ENCODE measurements at regions not wholly inside any gene's neighbourhood (a gene's known extent, or its start where the extent isn't known, plus 50 kb on each side); places are given as distances from the start of the nearest gene placed in this dataset.

DNA sequence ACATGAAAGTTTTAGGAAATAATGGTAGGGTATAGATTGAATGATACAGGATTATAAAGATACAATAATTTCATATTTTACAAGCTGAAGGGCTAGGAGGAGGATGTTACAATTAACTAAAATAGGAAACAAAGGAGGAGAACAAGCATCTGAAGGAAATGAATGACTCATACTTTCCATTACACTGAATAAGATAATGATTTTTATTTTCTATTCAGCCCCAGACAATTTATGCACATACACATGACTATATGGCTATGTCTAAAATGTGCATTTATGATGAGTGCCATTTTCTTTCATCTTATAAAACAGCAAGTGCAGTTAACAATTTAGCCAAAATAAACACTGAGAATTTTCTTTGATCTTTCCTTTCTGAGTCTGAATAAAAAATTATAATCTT is 994.6 kb upstream of the ADGRB3 start:
- no peaks in the 10 kb centered on the region for H3K36me3 ChIP-seq (ENCODE audit: control insufficient read depth in 2 of 2, insufficient read depth in 2 of 2, low read length in 1 of 2)
- BruUV-seq (replicated peaks), result no TSS peak
- ChIA-PET CTCF (no interaction called here), RAD21 (ENCODE audit: unreplicated experiment) (no interaction called here), SMC1A (ENCODE audit: uncharacterized antibody, unreplicated experiment) (no interaction called here), POLR2A (no interaction called here)
- no peak overlapping the region for H2AFZ ChIP-seq (ENCODE audit: control insufficient read depth, low read depth, low read length)
- no peaks in the 10 kb centered on the region for H3K27me3 ChIP-seq (replicated peaks in 1 of 2; ENCODE audit: control insufficient read depth in 2 of 2, insufficient read depth in 2 of 2, low read length in 1 of 2)
- ATAC-seq (no peak), DNase-seq (ENCODE audit: low read depth, low spot score) (no peak), FAIRE-seq (no peak)
- H3K9me3 ChIP-seq (replicated peaks; ENCODE audit: control insufficient read depth, insufficient read depth, low read length), result no peaks in the 10 kb centered on the region
- in situ Hi-C loops (cut with MboI) (no loop called here), intact Hi-C loops (cut with micrococcal nuclease; ENCODE audit: unreplicated experiment) (no loop called here)
- H3K27ac ChIP-seq (ENCODE audit: control insufficient read depth, insufficient read depth), result no peak overlapping the region
- H3K79me2 ChIP-seq (ENCODE audit: control insufficient read depth, insufficient read depth, low read length), result no peaks in the 10 kb centered on the region
- no peak overlapping the region for H3K4me2 ChIP-seq (ENCODE audit: control insufficient read depth, insufficient read depth)
- no peak overlapping the region for H3K4me3 ChIP-seq
- H3K4me1 ChIP-seq (ENCODE audit: control insufficient read depth, insufficient read depth, low read length), result no peaks in the 10 kb centered on the region
- no peaks in the 10 kb centered on the region for H4K20me1 ChIP-seq (ENCODE audit: control insufficient read depth, insufficient read depth)
- no peak overlapping the region for H3K9ac ChIP-seq (ENCODE audit: control insufficient read depth, insufficient read depth, low read length)
- TF ChIP-seq, protein P1, sequence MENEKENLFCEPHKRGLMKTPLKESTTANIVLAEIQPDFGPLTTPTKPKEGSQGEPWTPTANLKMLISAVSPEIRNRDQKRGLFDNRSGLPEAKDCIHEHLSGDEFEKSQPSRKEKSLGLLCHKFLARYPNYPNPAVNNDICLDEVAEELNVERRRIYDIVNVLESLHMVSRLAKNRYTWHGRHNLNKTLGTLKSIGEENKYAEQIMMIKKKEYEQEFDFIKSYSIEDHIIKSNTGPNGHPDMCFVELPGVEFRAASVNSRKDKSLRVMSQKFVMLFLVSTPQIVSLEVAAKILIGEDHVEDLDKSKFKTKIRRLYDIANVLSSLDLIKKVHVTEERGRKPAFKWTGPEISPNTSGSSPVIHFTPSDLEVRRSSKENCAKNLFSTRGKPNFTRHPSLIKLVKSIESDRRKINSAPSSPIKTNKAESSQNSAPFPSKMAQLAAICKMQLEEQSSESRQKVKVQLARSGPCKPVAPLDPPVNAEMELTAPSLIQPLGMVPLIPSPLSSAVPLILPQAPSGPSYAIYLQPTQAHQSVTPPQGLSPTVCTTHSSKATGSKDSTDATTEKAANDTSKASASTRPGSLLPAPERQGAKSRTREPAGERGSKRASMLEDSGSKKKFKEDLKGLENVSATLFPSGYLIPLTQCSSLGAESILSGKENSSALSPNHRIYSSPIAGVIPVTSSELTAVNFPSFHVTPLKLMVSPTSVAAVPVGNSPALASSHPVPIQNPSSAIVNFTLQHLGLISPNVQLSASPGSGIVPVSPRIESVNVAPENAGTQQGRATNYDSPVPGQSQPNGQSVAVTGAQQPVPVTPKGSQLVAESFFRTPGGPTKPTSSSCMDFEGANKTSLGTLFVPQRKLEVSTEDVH (IDR thresholded peaks at IDR 0.05; ENCODE audit: low read depth, partially characterized antibody), result no peak
- TF ChIP-seq STAT1 (conservative IDR thresholded peaks at IDR 0.05) (no peak), SPI1 (IDR thresholded peaks at IDR 0.05; ENCODE audit: borderline replicate concordance, insufficient read depth, low read depth, low read length) (no peak), NFXL1 (IDR thresholded peaks at IDR 0.05; ENCODE audit: borderline replicate concordance) (no peak), RB1 (IDR thresholded peaks at IDR 0.05; ENCODE audit: borderline replicate concordance) (no peak), FOXK2 (IDR thresholded peaks at IDR 0.05) (no peak), NBN (IDR thresholded peaks at IDR 0.05) (no peak), POLR2AphosphoS2 (IDR thresholded peaks at IDR 0.05; ENCODE audit: low read depth, low read length) (no peak), HDAC2 (IDR thresholded peaks at IDR 0.05) (no peak), RUNX3 (IDR thresholded peaks at IDR 0.05; ENCODE audit: low read length) (no peak), CEBPB (IDR thresholded peaks at IDR 0.05; ENCODE audit: borderline replicate concordance in 1 of 2, low read depth in 2 of 2, low read length in 2 of 2) (no peak), ZNF274 (IDR thresholded peaks at IDR 0.05; ENCODE audit: insufficient read depth, insufficient read length) (no peak), TBL1XR1 (IDR thresholded peaks at IDR 0.05; ENCODE audit: low read depth, low read length) (no peak)
- TF ChIP-seq, protein P2, sequence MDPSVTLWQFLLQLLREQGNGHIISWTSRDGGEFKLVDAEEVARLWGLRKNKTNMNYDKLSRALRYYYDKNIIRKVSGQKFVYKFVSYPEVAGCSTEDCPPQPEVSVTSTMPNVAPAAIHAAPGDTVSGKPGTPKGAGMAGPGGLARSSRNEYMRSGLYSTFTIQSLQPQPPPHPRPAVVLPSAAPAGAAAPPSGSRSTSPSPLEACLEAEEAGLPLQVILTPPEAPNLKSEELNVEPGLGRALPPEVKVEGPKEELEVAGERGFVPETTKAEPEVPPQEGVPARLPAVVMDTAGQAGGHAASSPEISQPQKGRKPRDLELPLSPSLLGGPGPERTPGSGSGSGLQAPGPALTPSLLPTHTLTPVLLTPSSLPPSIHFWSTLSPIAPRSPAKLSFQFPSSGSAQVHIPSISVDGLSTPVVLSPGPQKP (IDR thresholded peaks at IDR 0.05; ENCODE audit: low read depth, low read length), result no peak
- TF ChIP-seq, protein P3, sequence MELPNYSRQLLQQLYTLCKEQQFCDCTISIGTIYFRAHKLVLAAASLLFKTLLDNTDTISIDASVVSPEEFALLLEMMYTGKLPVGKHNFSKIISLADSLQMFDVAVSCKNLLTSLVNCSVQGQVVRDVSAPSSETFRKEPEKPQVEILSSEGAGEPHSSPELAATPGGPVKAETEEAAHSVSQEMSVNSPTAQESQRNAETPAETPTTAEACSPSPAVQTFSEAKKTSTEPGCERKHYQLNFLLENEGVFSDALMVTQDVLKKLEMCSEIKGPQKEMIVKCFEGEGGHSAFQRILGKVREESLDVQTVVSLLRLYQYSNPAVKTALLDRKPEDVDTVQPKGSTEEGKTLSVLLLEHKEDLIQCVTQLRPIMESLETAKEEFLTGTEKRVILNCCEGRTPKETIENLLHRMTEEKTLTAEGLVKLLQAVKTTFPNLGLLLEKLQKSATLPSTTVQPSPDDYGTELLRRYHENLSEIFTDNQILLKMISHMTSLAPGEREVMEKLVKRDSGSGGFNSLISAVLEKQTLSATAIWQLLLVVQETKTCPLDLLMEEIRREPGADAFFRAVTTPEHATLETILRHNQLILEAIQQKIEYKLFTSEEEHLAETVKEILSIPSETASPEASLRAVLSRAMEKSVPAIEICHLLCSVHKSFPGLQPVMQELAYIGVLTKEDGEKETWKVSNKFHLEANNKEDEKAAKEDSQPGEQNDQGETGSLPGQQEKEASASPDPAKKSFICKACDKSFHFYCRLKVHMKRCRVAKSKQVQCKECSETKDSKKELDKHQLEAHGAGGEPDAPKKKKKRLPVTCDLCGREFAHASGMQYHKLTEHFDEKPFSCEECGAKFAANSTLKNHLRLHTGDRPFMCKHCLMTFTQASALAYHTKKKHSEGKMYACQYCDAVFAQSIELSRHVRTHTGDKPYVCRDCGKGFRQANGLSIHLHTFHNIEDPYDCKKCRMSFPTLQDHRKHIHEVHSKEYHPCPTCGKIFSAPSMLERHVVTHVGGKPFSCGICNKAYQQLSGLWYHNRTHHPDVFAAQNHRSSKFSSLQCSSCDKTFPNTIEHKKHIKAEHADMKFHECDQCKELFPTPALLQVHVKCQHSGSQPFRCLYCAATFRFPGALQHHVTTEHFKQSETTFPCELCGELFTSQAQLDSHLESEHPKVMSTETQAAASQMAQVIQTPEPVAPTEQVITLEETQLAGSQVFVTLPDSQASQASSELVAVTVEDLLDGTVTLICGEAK (IDR thresholded peaks at IDR 0.05; ENCODE audit: borderline replicate concordance), result no peak
- TF ChIP-seq, protein P4, sequence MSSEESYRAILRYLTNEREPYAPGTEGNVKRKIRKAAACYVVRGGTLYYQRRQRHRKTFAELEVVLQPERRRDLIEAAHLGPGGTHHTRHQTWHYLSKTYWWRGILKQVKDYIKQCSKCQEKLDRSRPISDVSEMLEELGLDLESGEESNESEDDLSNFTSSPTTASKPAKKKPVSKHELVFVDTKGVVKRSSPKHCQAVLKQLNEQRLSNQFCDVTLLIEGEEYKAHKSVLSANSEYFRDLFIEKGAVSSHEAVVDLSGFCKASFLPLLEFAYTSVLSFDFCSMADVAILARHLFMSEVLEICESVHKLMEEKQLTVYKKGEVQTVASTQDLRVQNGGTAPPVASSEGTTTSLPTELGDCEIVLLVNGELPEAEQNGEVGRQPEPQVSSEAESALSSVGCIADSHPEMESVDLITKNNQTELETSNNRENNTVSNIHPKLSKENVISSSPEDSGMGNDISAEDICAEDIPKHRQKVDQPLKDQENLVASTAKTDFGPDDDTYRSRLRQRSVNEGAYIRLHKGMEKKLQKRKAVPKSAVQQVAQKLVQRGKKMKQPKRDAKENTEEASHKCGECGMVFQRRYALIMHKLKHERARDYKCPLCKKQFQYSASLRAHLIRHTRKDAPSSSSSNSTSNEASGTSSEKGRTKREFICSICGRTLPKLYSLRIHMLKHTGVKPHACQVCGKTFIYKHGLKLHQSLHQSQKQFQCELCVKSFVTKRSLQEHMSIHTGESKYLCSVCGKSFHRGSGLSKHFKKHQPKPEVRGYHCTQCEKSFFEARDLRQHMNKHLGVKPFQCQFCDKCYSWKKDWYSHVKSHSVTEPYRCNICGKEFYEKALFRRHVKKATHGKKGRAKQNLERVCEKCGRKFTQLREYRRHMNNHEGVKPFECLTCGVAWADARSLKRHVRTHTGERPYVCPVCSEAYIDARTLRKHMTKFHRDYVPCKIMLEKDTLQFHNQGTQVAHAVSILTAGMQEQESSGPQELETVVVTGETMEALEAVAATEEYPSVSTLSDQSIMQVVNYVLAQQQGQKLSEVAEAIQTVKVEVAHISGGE (CRISPR knock-in tag; IDR thresholded peaks at IDR 0.05), result no peak
